IMR-90 (cell line): ENCODE measurements at regions not wholly inside any gene's neighbourhood (a gene's known extent, or its start where the extent isn't known, plus 50 kb on each side); places are given as distances from the start of the nearest gene placed in this dataset.
A peak's percentile ranks its signal among the peaks of the same experiment; 100 is the strongest.

ENCODE experiments used
- ATAC-seq: fragments of 200-7000 bp; cut with Tn5 transposase; 2 replicates; pipeline ENCODE4 v1.9.1; 2020; ENCODE audit warnings: low read depth, mild to moderate bottlenecking, moderate library complexity
- BruUV-seq: library from RNA; stranded (reverse); fragments of 400-500 nt; replicated peaks from 2 replicates; lab custom pipeline; 2021; lab: Mats Ljungman, UMichigan
- CTCF ChIA-PET: fragments of 300-600 bp; formaldehyde crosslinking; extraction: SDS; loops from one replicate; lab custom pipeline; 2021; ENCODE audit warnings: antibody characterized with exemption; lab: Yijun Ruan, JAX
- POLR2A ChIA-PET: fragments of 300-600 bp; sonication (Branson Sonifier 250); formaldehyde crosslinking; loops from one replicate; lab custom pipeline; 2022; ENCODE audit warnings: antibody characterized with exemption; ENCODE audit not compliant: unreplicated experiment; lab: Charles Lee
- DNase-seq: peaks from one replicate; pipeline ENCODE4 v3.0.0; 2013
- H2AFZ ChIP-seq: replicated peaks from 2 replicates; pipeline ENCODE3; 2013; ENCODE audit warnings: low read length, mild to moderate bottlenecking; ENCODE audit not compliant: poor library complexity
- H2AK5ac ChIP-seq: 2 replicates; pipeline ENCODE4 v1.6.1; 2013; ENCODE audit warnings: low read depth, low read length, inconsistent platforms
- H2AK9ac ChIP-seq: replicated peaks from 2 replicates; pipeline ENCODE3; 2013; ENCODE audit warnings: mild to moderate bottlenecking, low read depth, low read length, moderate library complexity; ENCODE audit not compliant: poor library complexity
- H2BK120ac ChIP-seq: 2 replicates; pipeline ENCODE4 v1.6.1; 2013; ENCODE audit warnings: low read depth, low read length, inconsistent platforms
- H2BK15ac ChIP-seq: 3 replicates; pipeline ENCODE4 v1.6.1; 2013; ENCODE audit warnings: low read depth, low read length, inconsistent platforms
- H2BK20ac ChIP-seq: 2 replicates; pipeline ENCODE4 v1.6.1; 2013; ENCODE audit warnings: low read depth, mild to moderate bottlenecking, inconsistent platforms, low read length, moderate library complexity
- H2BK5ac ChIP-seq: 2 replicates; pipeline ENCODE4 v1.6.1; 2013; ENCODE audit warnings: mild to moderate bottlenecking, low read depth, low read length, inconsistent platforms; ENCODE audit not compliant: poor library complexity, severe bottlenecking
- H3K14ac ChIP-seq: replicated peaks from 2 replicates; pipeline ENCODE4 v1.6.1; 2013; ENCODE audit warnings: low read depth, low read length, inconsistent platforms
- H3K18ac ChIP-seq: 2 replicates; pipeline ENCODE4 v1.6.1; 2013; ENCODE audit warnings: low read depth, low read length, control low read depth
- H3K23ac ChIP-seq: 2 replicates; pipeline ENCODE4 v1.6.1; 2013; ENCODE audit warnings: low read depth, low read length, inconsistent platforms
- H3K27ac ChIP-seq: 2 replicates; pipeline ENCODE4 v1.5.1; 2013; ENCODE audit warnings: mild to moderate bottlenecking, control low read depth, low read length; ENCODE audit not compliant: insufficient read depth
- H3K27me3 ChIP-seq: 2 replicates; pipeline ENCODE4 v1.6.1; 2013; ENCODE audit warnings: low read length; ENCODE audit not compliant: control insufficient read depth, insufficient read depth
- H3K36me3 ChIP-seq: 2 replicates; pipeline ENCODE4 v1.6.1; 2013; ENCODE audit warnings: low read length, mixed read lengths; ENCODE audit not compliant: control insufficient read depth, insufficient read depth
- H3K4ac ChIP-seq: 2 replicates; pipeline ENCODE4 v1.6.1; 2013; ENCODE audit warnings: low read depth, low read length, inconsistent platforms
- H3K4me1 ChIP-seq: 2 replicates; pipeline ENCODE4 v1.6.1; 2013; ENCODE audit warnings: low read length, mixed read lengths; ENCODE audit not compliant: control insufficient read depth, insufficient read depth
- H3K4me2 ChIP-seq: 2 replicates; pipeline ENCODE4 v1.6.1; 2013; ENCODE audit warnings: low read depth, mild to moderate bottlenecking, control low read depth, low read length, moderate library complexity
- H3K4me3 ChIP-seq: 2 replicates; pipeline ENCODE4 v1.5.1; 2013; ENCODE audit warnings: low read depth, mild to moderate bottlenecking, control low read depth, low read length, moderate library complexity; ENCODE audit not compliant: insufficient read depth
- H3K56ac ChIP-seq: 2 replicates; pipeline ENCODE4 v1.6.1; 2013; ENCODE audit warnings: low read length, inconsistent platforms; ENCODE audit not compliant: insufficient read depth; ENCODE audit errors: extremely low read depth
- H3K79me1 ChIP-seq, 2 experiments: 2 replicates each; pipeline ENCODE4 v1.6.1; 2013; ENCODE audit warnings: low read length in 2 of 2, inconsistent platforms in 1 of 2, low read depth in 1 of 2
- H3K9ac ChIP-seq: 2 replicates; pipeline ENCODE4 v1.6.1; 2013; ENCODE audit warnings: low read depth, low read length, control low read depth
- H3K9me1 ChIP-seq: 2 replicates; pipeline ENCODE4 v1.6.1; 2013; ENCODE audit warnings: low read length, inconsistent platforms; ENCODE audit not compliant: insufficient read depth
- H3K9me3 ChIP-seq: 2 replicates; pipeline ENCODE4 v1.6.1; 2013; ENCODE audit warnings: low read length; ENCODE audit not compliant: control insufficient read depth, insufficient read depth
- H4K20me1 ChIP-seq: 2 replicates; pipeline ENCODE4 v1.6.1; 2013; ENCODE audit warnings: low read length, inconsistent platforms; ENCODE audit not compliant: insufficient read depth
- H4K5ac ChIP-seq: 2 replicates; pipeline ENCODE4 v1.6.1; 2013; ENCODE audit warnings: mild to moderate bottlenecking, low read depth, low read length, control low read depth
- H4K8ac ChIP-seq, 2 experiments: 2 replicates each; pipeline ENCODE4 v1.6.1; 2013; ENCODE audit warnings: low read depth in 2 of 2, low read length in 2 of 2, control low read depth in 1 of 2, inconsistent platforms in 1 of 2
- H4K91ac ChIP-seq: 2 replicates; pipeline ENCODE4 v1.6.1; 2013; ENCODE audit warnings: low read depth, low read length, inconsistent platforms; ENCODE audit not compliant: insufficient read depth
- CTCF ChIP-seq: conservative IDR thresholded peaks from 2 replicates; pipeline ENCODE4 v1.5.1; 2012; ENCODE audit warnings: mild to moderate bottlenecking, low read depth, low read length, improper control_type of control experiment
- MAFK ChIP-seq: IDR thresholded peaks from 2 replicates; pipeline ENCODE4 v1.6.1; 2012; ENCODE audit warnings: low read depth, low read length, improper control_type of control experiment
- RAD21 ChIP-seq: IDR thresholded peaks from 2 replicates; pipeline ENCODE4 v1.6.1; 2012; ENCODE audit warnings: low read length, improper control_type of control experiment
- SMC3 ChIP-seq: fragments of 150-350 bp; IDR thresholded peaks from 2 replicates; pipeline ENCODE4 v1.6.1; 2016; ENCODE audit warnings: low read depth, mild to moderate bottlenecking, antibody characterized with exemption, low read length, moderate library complexity
- WGBS, 2 experiments: methylation state at CpG; one replicate each; pipeline versions ENCODE4 v1.1.5 to v1.1.7; 2013; ENCODE audit warnings: missing lambda C conversion rate in 2 of 2; ENCODE audit not compliant: insufficient read length in 1 of 2; ENCODE audit errors: extremely low coverage in 2 of 2; 5-methylcytosine and 5-hydroxymethylcytosine counted together
- dilution Hi-C: fragments of 300-500 bp; cut with HindIII; formaldehyde crosslinking; loops from one replicate; pipeline ENCODE4 v1.14.3; 2018; ENCODE audit warnings: low sequenced_read_pairs; ENCODE audit not compliant: unreplicated experiment
- in situ Hi-C: fragments of 300-500 bp; cut with MboI; formaldehyde crosslinking; loops from 3 replicates; pipeline ENCODE4 v1.14.3; 2019; ENCODE audit warnings: low sequenced_read_pairs, inconsistent platforms, mixed read lengths
- intact Hi-C: fragments of 100-400 bp; cut with micrococcal nuclease; formaldehyde crosslinking; loops from 2 replicates; pipeline ENCODE4 v1.10.0; 2022

GRCh38 chr14:30375296-30375892, 183.6 kb upstream of the G2E3 start:
- Histone ChIP-seq H2AK9ac (no peak overlapping the region), H3K9ac (no peak overlapping the region), H4K8ac (no peak overlapping the region), H3K23ac (no peak overlapping the region), H4K5ac (no peak overlapping the region), H2BK20ac (no peak overlapping the region), H2BK120ac (no peak overlapping the region), H3K4ac (no peak overlapping the region), H2BK15ac (no peak overlapping the region), H3K9me1 (no peaks in the 10 kb centered on the region), H3K4me2 (no peak overlapping the region), H3K14ac (no peak overlapping the region), H4K20me1 (no peaks in the 10 kb centered on the region), H3K79me1 (no peaks in the 10 kb centered on the region), H3K27me3 (no peaks in the 10 kb centered on the region; the same call in 1 of the 2 replicates), H3K4me1 (no peaks in the 10 kb centered on the region), H3K18ac (no peak overlapping the region), H3K4me3 (no peak overlapping the region), H3K36me3 (no peaks in the 10 kb centered on the region), H3K27ac (no peak overlapping the region), H3K9me3 (no peaks in the 10 kb centered on the region), H2BK5ac (no peak overlapping the region), H4K91ac (no peak overlapping the region), H2AK5ac (no peak overlapping the region), H2AFZ (peak overlapping the region; percentile 16), H3K56ac (no peak overlapping the region)
- intact Hi-C loops, result loop anchor here (2.0 kb wide), 2 partner anchors 147 to 235 kb away; no protein-coding TSS in a partner anchor
- no TSS peak for BruUV-seq
- TF ChIP-seq RAD21 (peak; percentile 58), MAFK (no peak), SMC3 (peak; percentile 57; the same call in 1 of the 2 replicates), CTCF (peak; percentile 71)
- ChIA-PET POLR2A (no interaction called here), CTCF (interaction anchor here (0.7 to 1.6 kb wide), 5 partner anchors 10 to 147 kb away, joined by 3 to 6 read pairs (median 4); no protein-coding TSS in a partner anchor)
- 20% methylated on average over 1 of the region's 5 CpGs; no CpG with 5 or more reads in 1 of the 2 experiments for WGBS, 2 experiments
- ATAC-seq (peak; percentile 97), DNase-seq (peak; percentile 47)
- dilution Hi-C loops, result no loop called here
- in situ Hi-C loops, result loop anchor here (10.0 kb wide), 1 partner anchor 229 kb away; no protein-coding TSS in a partner anchor
